ENCODE measurements at regions not wholly inside any gene's neighbourhood (a gene's known extent, or its start where the extent isn't known, plus 50 kb on each side); places are given as distances from the start of the nearest gene placed in this dataset.

DNA sequence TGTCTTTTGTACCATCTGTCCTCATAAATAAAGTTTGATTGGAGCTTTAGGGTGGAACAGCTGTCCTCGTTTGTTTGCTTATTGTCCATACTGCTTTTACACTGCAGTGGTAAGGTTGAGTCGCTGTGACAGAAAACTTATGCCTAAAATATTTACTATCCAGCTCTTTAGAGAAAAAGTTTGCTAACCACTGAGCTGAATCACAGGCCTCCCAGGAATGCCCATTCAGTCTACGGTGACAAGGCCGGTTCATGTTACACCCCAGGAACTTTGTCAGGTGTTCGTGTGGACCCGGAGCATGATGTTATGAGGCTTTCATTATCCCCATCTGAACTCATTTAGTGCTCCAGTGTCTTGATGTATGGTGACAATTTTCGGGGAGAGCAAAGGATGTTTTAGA is 401.1 kb downstream of the SAMD5 start:
- TF ChIP-seq, protein P1, sequence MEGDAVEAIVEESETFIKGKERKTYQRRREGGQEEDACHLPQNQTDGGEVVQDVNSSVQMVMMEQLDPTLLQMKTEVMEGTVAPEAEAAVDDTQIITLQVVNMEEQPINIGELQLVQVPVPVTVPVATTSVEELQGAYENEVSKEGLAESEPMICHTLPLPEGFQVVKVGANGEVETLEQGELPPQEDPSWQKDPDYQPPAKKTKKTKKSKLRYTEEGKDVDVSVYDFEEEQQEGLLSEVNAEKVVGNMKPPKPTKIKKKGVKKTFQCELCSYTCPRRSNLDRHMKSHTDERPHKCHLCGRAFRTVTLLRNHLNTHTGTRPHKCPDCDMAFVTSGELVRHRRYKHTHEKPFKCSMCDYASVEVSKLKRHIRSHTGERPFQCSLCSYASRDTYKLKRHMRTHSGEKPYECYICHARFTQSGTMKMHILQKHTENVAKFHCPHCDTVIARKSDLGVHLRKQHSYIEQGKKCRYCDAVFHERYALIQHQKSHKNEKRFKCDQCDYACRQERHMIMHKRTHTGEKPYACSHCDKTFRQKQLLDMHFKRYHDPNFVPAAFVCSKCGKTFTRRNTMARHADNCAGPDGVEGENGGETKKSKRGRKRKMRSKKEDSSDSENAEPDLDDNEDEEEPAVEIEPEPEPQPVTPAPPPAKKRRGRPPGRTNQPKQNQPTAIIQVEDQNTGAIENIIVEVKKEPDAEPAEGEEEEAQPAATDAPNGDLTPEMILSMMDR (IDR thresholded peaks at IDR 0.05; ENCODE audit: control extremely low read depth in 1 of 3, insufficient read depth in 1 of 3, low read depth in 1 of 3, low read length in 3 of 3) = no peak
- TF ChIP-seq BRCA1 (IDR thresholded peaks at IDR 0.05; ENCODE audit: low read depth, low read length) = no peak
- TF ChIP-seq POLR2AphosphoS5 (IDR thresholded peaks at IDR 0.05; ENCODE audit: low read depth, low read length) = no peak
- no peak for TF ChIP-seq POLR2A (IDR thresholded peaks at IDR 0.05; ENCODE audit: control extremely low read depth in 1 of 2, low read depth in 2 of 2, low read length in 2 of 2)
- TF ChIP-seq EZH2 (IDR thresholded peaks at IDR 0.05; ENCODE audit: low read depth, low read length, severe bottlenecking) = no peak
- TF ChIP-seq, protein P2, sequence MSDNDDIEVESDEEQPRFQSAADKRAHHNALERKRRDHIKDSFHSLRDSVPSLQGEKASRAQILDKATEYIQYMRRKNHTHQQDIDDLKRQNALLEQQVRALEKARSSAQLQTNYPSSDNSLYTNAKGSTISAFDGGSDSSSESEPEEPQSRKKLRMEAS (IDR thresholded peaks at IDR 0.05) = no peak
- TF ChIP-seq BCL11A (IDR thresholded peaks at IDR 0.05; ENCODE audit: low read depth in 2 of 2, low read length in 2 of 2) = no peak
- TF ChIP-seq KDM5A (IDR thresholded peaks at IDR 0.05; ENCODE audit: low read length) = no peak

Measured in H1 (cell line).